GM12872 (cell line): ENCODE measurements at regions not wholly inside any gene's neighbourhood (a gene's known extent, or its start where the extent isn't known, plus 50 kb on each side); places are given as distances from the start of the nearest gene placed in this dataset.

Experiments
- CTCF ChIP-seq: IDR thresholded peaks from 3 replicates; pipeline ENCODE4 v1.5.1; 2011; ENCODE audit warnings: low read depth, mild to moderate bottlenecking, low read length, moderate library complexity; ENCODE audit not compliant: insufficient read depth

GRCh38 chr6:10190042-10190441 lies 224.8 kb downstream of the TFAP2A start:
- TF ChIP-seq CTCF, result no peak

- TF ChIP-seq CTCF, result no peak
Measured at GRCh38 chr6:10184371-10185227, 230.3 kb downstream of the TFAP2A start.

GRCh38 chr6:10180138-10181074 lies 234.5 kb downstream of the TFAP2A start:
- TF ChIP-seq CTCF, result no peak

GRCh38 chr6:10177704-10178103 lies 237.2 kb downstream of the TFAP2A start:
- TF ChIP-seq CTCF, result no peak

- no peak for TF ChIP-seq CTCF
Measured at GRCh38 chr6:10175362-10175761, 239.5 kb downstream of the TFAP2A start.

GRCh38 chr6:10174761-10175160 lies 240.1 kb downstream of the TFAP2A start:
- TF ChIP-seq CTCF, result no peak

GRCh38 chr6:10174056-10174455 lies 240.8 kb downstream of the TFAP2A start:
- no peak for TF ChIP-seq CTCF
